ENCODE measurements at regions not wholly inside any gene's neighbourhood (a gene's known extent, or its start where the extent isn't known, plus 50 kb on each side); places are given as distances from the start of the nearest gene placed in this dataset.

- DNase-seq (ENCODE audit: low spot score), result no peak
- H3K4me1 Mint-ChIP-seq (ENCODE audit: unreplicated experiment), result peaks cover 5% of the 10 kb centered on the region
- no peak for TF ChIP-seq CTCF (IDR thresholded peaks at IDR 0.05; ENCODE audit: unreplicated experiment)
- no peaks in the 10 kb centered on the region for H3K36me3 Mint-ChIP-seq (ENCODE audit: low read depth, unreplicated experiment)
- H3K27ac Mint-ChIP-seq (ENCODE audit: unreplicated experiment), result no peak overlapping the region
- no peaks in the 10 kb centered on the region for H3K9me3 Mint-ChIP-seq (ENCODE audit: unreplicated experiment)
- H3K27me3 Mint-ChIP-seq (ENCODE audit: unreplicated experiment), result no peaks in the 10 kb centered on the region
- no peak overlapping the region for H3K4me3 Mint-ChIP-seq (ENCODE audit: unreplicated experiment)
Observed at GRCh38 chr11:92455210-92455790, 230.7 kb downstream of the FAT3 start.

- no peak overlapping the region for H3K4me3 Mint-ChIP-seq (ENCODE audit: unreplicated experiment)
- H3K27ac Mint-ChIP-seq (ENCODE audit: unreplicated experiment), result no peak overlapping the region
- H3K9me3 Mint-ChIP-seq (ENCODE audit: unreplicated experiment), result no peaks in the 10 kb centered on the region
- peaks cover 5% of the 10 kb centered on the region for H3K4me1 Mint-ChIP-seq (ENCODE audit: unreplicated experiment)
- no peak for TF ChIP-seq CTCF (IDR thresholded peaks at IDR 0.05; ENCODE audit: unreplicated experiment)
- DNase-seq (ENCODE audit: low spot score), result no peak
- no peaks in the 10 kb centered on the region for H3K36me3 Mint-ChIP-seq (ENCODE audit: low read depth, unreplicated experiment)
- no peaks in the 10 kb centered on the region for H3K27me3 Mint-ChIP-seq (ENCODE audit: unreplicated experiment)
Observed at GRCh38 chr11:92457250-92457649, 232.6 kb downstream of the FAT3 start.

GRCh38 chr11:92458486-92458885, 233.9 kb downstream of the FAT3 start:
- H3K9me3 Mint-ChIP-seq (ENCODE audit: unreplicated experiment), result no peaks in the 10 kb centered on the region
- no peak for DNase-seq (ENCODE audit: low spot score)
- peaks cover 5% of the 10 kb centered on the region for H3K4me1 Mint-ChIP-seq (ENCODE audit: unreplicated experiment)
- H3K36me3 Mint-ChIP-seq (ENCODE audit: low read depth, unreplicated experiment), result no peaks in the 10 kb centered on the region
- peak overlapping the region; percentile 70 for H3K27ac Mint-ChIP-seq (ENCODE audit: unreplicated experiment)
- H3K27me3 Mint-ChIP-seq (ENCODE audit: unreplicated experiment), result no peaks in the 10 kb centered on the region
- no peak overlapping the region for H3K4me3 Mint-ChIP-seq (ENCODE audit: unreplicated experiment)
- TF ChIP-seq CTCF (IDR thresholded peaks at IDR 0.05; ENCODE audit: unreplicated experiment), result no peak

GRCh38 chr11:92460213-92460612, 235.6 kb downstream of the FAT3 start:
- H3K27me3 Mint-ChIP-seq (ENCODE audit: unreplicated experiment), result no peaks in the 10 kb centered on the region
- DNase-seq (ENCODE audit: low spot score), result no peak
- TF ChIP-seq CTCF (IDR thresholded peaks at IDR 0.05; ENCODE audit: unreplicated experiment), result no peak
- H3K27ac Mint-ChIP-seq (ENCODE audit: unreplicated experiment), result no peak overlapping the region
- no peaks in the 10 kb centered on the region for H3K9me3 Mint-ChIP-seq (ENCODE audit: unreplicated experiment)
- no peak overlapping the region for H3K4me3 Mint-ChIP-seq (ENCODE audit: unreplicated experiment)
- no peaks in the 10 kb centered on the region for H3K36me3 Mint-ChIP-seq (ENCODE audit: low read depth, unreplicated experiment)
- peaks cover 9% of the 10 kb centered on the region for H3K4me1 Mint-ChIP-seq (ENCODE audit: unreplicated experiment)

- Mint-ChIP-seq H3K27me3 (ENCODE audit: unreplicated experiment) (no peaks in the 10 kb centered on the region), H3K9me3 (ENCODE audit: unreplicated experiment) (no peaks in the 10 kb centered on the region), H3K27ac (ENCODE audit: unreplicated experiment) (no peak overlapping the region), H3K4me3 (ENCODE audit: unreplicated experiment) (no peak overlapping the region), H3K36me3 (ENCODE audit: low read depth, unreplicated experiment) (no peaks in the 10 kb centered on the region), H3K4me1 (ENCODE audit: unreplicated experiment) (peaks cover 9% of the 10 kb centered on the region)
- DNase-seq (ENCODE audit: low spot score), result no peak
- TF ChIP-seq CTCF (IDR thresholded peaks at IDR 0.05; ENCODE audit: unreplicated experiment), result no peak
Observed at GRCh38 chr11:92461447-92461846, 236.8 kb downstream of the FAT3 start.

All from endothelial cell (in vitro differentiated cells).